Retina (tissue), 1 donor: ENCODE measurements at regions not wholly inside any gene's neighbourhood (a gene's known extent, or its start where the extent isn't known, plus 50 kb on each side); places are given as distances from the start of the nearest gene placed in this dataset.

ENCODE experiments used
- DNase-seq: peaks from one replicate; pipeline ENCODE4 v3.0.0-alpha.2; 2016

GRCh38 chr2:100766806-100767205 lies 53.1 kb upstream of the NPAS2 start:
- DNase-seq: no peak

- DNase-seq: no peak
Observed at GRCh38 chr2:100767224-100767653, 52.7 kb upstream of the NPAS2 start.

GRCh38 chr2:100767810-100768806 lies 51.8 kb upstream of the NPAS2 start:
- DNase-seq: no peak
